ENCODE measurements at regions not wholly inside any gene's neighbourhood (a gene's known extent, or its start where the extent isn't known, plus 50 kb on each side); places are given as distances from the start of the nearest gene placed in this dataset.
"Not testable (repeated sequence)": the region's sequence is repeated elsewhere in the genome, so short reads cannot be mapped to it uniquely, and the experiment has no call there.

GRCh38 chr16:62814891-62815290 is 778.7 kb upstream of the CDH8 start:
- DNase-seq (ENCODE audit: low read depth, low spot score) = no peak
- TF ChIP-seq CTCF (IDR thresholded peaks at IDR 0.05; ENCODE audit: low read depth, low read length) = no peak
- no peak overlapping the region for H3K4me3 ChIP-seq (ENCODE audit: low read depth, low read length)
- in situ Hi-C loops (cut with HindIII; ENCODE audit: low sequenced_read_pairs) = no loop called here

GRCh38 chr16:62805221-62805857 is 769.1 kb upstream of the CDH8 start:
- H3K4me3 ChIP-seq (ENCODE audit: low read depth, low read length) = no peak overlapping the region
- no peak for TF ChIP-seq CTCF (IDR thresholded peaks at IDR 0.05; ENCODE audit: low read depth, low read length)
- DNase-seq (ENCODE audit: low read depth, low spot score) = no peak
- in situ Hi-C loops (cut with HindIII; ENCODE audit: low sequenced_read_pairs) = no loop called here

- TF ChIP-seq CTCF (IDR thresholded peaks at IDR 0.05; ENCODE audit: low read depth, low read length) = no peak
- no peak overlapping the region for H3K4me3 ChIP-seq (ENCODE audit: low read depth, low read length)
- DNase-seq (ENCODE audit: low read depth, low spot score) = no peak
- in situ Hi-C loops (cut with HindIII; ENCODE audit: low sequenced_read_pairs) = no loop called here
Observed at GRCh38 chr16:62794724-62795123, 758.5 kb upstream of the CDH8 start.

- in situ Hi-C loops (cut with HindIII; ENCODE audit: low sequenced_read_pairs); H3K4me3 ChIP-seq (ENCODE audit: low read depth, low read length); DNase-seq (ENCODE audit: low read depth, low spot score): not testable (repeated sequence)
Observed at GRCh38 chr16:62780081-62780480, 743.8 kb upstream of the CDH8 start.

- H3K4me3 ChIP-seq (ENCODE audit: low read depth, low read length) = no peak overlapping the region
- DNase-seq (ENCODE audit: low read depth, low spot score) = no peak
- in situ Hi-C loops (cut with HindIII; ENCODE audit: low sequenced_read_pairs) = no loop called here
- no peak for TF ChIP-seq CTCF (IDR thresholded peaks at IDR 0.05; ENCODE audit: low read depth, low read length)
Observed at GRCh38 chr16:62764572-62764971, 728.3 kb upstream of the CDH8 start.

- in situ Hi-C loops (cut with HindIII; ENCODE audit: low sequenced_read_pairs) = no loop called here
- no peak for TF ChIP-seq CTCF (IDR thresholded peaks at IDR 0.05; ENCODE audit: low read depth, low read length)
Observed at GRCh38 chr16:62760398-62760797, 724.2 kb upstream of the CDH8 start.

GRCh38 chr16:62755938-62756337 is 719.7 kb upstream of the CDH8 start:
- DNase-seq (ENCODE audit: low read depth, low spot score) = no peak
- no peak overlapping the region for H3K4me3 ChIP-seq (ENCODE audit: low read depth, low read length)
- TF ChIP-seq CTCF (IDR thresholded peaks at IDR 0.05; ENCODE audit: low read depth, low read length) = no peak
- in situ Hi-C loops (cut with HindIII; ENCODE audit: low sequenced_read_pairs) = no loop called here

More at GRCh38 chr16:62760398-62760797, 724.2 kb upstream of the CDH8 start:
- H3K4me3 ChIP-seq (ENCODE audit: low read depth, low read length) = no peak overlapping the region
- DNase-seq (ENCODE audit: low read depth, low spot score) = no peak
